ENCODE measurements at regions not wholly inside any gene's neighbourhood (a gene's known extent, or its start where the extent isn't known, plus 50 kb on each side); places are given as distances from the start of the nearest gene placed in this dataset.

- H3K9me1 ChIP-seq (replicated peaks; ENCODE audit: control insufficient read depth, extremely low read depth, insufficient read depth, low read length), result no peaks in the 10 kb centered on the region
- H3K4me1 ChIP-seq (ENCODE audit: control insufficient read depth, extremely low read depth, insufficient read depth, low read length), result no peaks in the 10 kb centered on the region
- no peak for FAIRE-seq
- H2AFZ ChIP-seq (ENCODE audit: low read depth, low read length), result no peak overlapping the region
- H4K20me1 ChIP-seq (replicated peaks; ENCODE audit: control insufficient read depth, extremely low read depth, insufficient read depth, low read length), result no peaks in the 10 kb centered on the region
- no peak overlapping the region for H3K4me3 ChIP-seq (replicated peaks in 1 of 3; ENCODE audit: insufficient read depth in 1 of 3, low read depth in 1 of 3, low read length in 3 of 3)
- CTCF ChIA-PET, result interaction anchor here (1.4 kb wide), 1 partner anchor 21 kb away, joined by 3 read pairs; no protein-coding TSS in a partner anchor
- dilution Hi-C loops (cut with MboI; ENCODE audit: extremely low pct_ligation_motif_present, low sequenced_read_pairs) (no loop called here), intact Hi-C loops (cut with micrococcal nuclease) (no loop called here)
- no peak overlapping the region for H3K9ac ChIP-seq (replicated peaks; ENCODE audit: extremely low read depth, insufficient read depth, low read length)
- no peaks in the 10 kb centered on the region for H3K36me3 ChIP-seq (ENCODE audit: control insufficient read depth in 2 of 2, extremely low read depth in 1 of 2, insufficient read depth in 2 of 2, low read length in 2 of 2)
- no peaks in the 10 kb centered on the region for H3K79me2 ChIP-seq (ENCODE audit: control insufficient read depth, insufficient read depth, low read length)
- no peak overlapping the region for H3K4me2 ChIP-seq (ENCODE audit: insufficient read depth, low read length)
- H3K27me3 ChIP-seq (ENCODE audit: control insufficient read depth in 2 of 2, insufficient read depth in 2 of 2, low read length in 2 of 2), result no peaks in the 10 kb centered on the region
- no peak for TF ChIP-seq POLR2A (IDR thresholded peaks at IDR 0.05; ENCODE audit: low read depth, low read length)
- TF ChIP-seq JUN (IDR thresholded peaks at IDR 0.05; ENCODE audit: borderline replicate concordance, insufficient read depth, insufficient read length, low read depth), result no peak
- TF ChIP-seq GATA2 (IDR thresholded peaks at IDR 0.05; ENCODE audit: insufficient read depth, insufficient read length, low read depth, low read length), result no peak
- no peak for TF ChIP-seq POLR2AphosphoS5 (IDR thresholded peaks at IDR 0.05; ENCODE audit: insufficient read depth, low read depth, low read length)
- TF ChIP-seq FOS (IDR thresholded peaks at IDR 0.05; ENCODE audit: borderline replicate concordance, insufficient read depth, low read length), result no peak
- no peak for TF ChIP-seq MYC (IDR thresholded peaks at IDR 0.05; ENCODE audit: low read depth, low read length)
- no peak for TF ChIP-seq MAX (IDR thresholded peaks at IDR 0.05; ENCODE audit: insufficient read depth, insufficient read length)
- TF ChIP-seq CTCF (IDR thresholded peaks at IDR 0.05; ENCODE audit: extremely low read depth in 1 of 2, insufficient read depth in 1 of 2, low read depth in 1 of 2, low read length in 2 of 2), result no peak
- TF ChIP-seq EZH2 (IDR thresholded peaks at IDR 0.05; ENCODE audit: borderline replicate concordance, low read depth, low read length, severe bottlenecking), result no peak
- H3K27ac ChIP-seq (ENCODE audit: insufficient read depth, low read depth, low read length), result no peak overlapping the region
- H3K9me3 ChIP-seq (replicated peaks; ENCODE audit: control insufficient read depth, insufficient read depth, low read length), result no peaks in the 10 kb centered on the region
- no peak for DNase-seq (ENCODE audit: low read depth, low spot score)
- BruUV-seq (replicated peaks), result no TSS peak
- POLR2A ChIA-PET, result no interaction called here
Measured at GRCh38 chr10:83959328-83959727, 180.0 kb upstream of the GHITM start.

Data from endothelial cell of umbilical vein (primary cell).